HL-60 (cell line): ENCODE measurements at regions not wholly inside any gene's neighbourhood (a gene's known extent, or its start where the extent isn't known, plus 50 kb on each side); places are given as distances from the start of the nearest gene placed in this dataset.

Experiments
- DNase-seq, 2 experiments: peaks; one replicate each; pipeline ENCODE4 v3.0.0-alpha.2; 2010 to 2020; ENCODE audit warnings: low read depth in 1 of 2, low spot score in 1 of 2
- H3K27ac ChIP-seq: fragments of 250-450 bp; sonication (Bioruptor Pico); replicated peaks from 2 replicates; pipeline ENCODE4 v1.5.1; 2020; ENCODE audit warnings: mild to moderate bottlenecking, moderate library complexity
- H3K27me3 ChIP-seq: fragments of 250-450 bp; sonication (Bioruptor Pico); 2 replicates; pipeline ENCODE4 v1.5.1; 2021; ENCODE audit warnings: mild to moderate bottlenecking, moderate library complexity; ENCODE audit not compliant: insufficient read depth, poor library complexity, severe bottlenecking
- H3K4me3 ChIP-seq: replicated peaks from 2 replicates; pipeline ENCODE4 v1.5.1; 2011; ENCODE audit warnings: mild to moderate bottlenecking, control low read depth, low read length; ENCODE audit not compliant: insufficient read depth
- CTCF ChIP-seq: IDR thresholded peaks from one replicate; pipeline ENCODE4 v1.5.1; 2011; ENCODE audit warnings: low read length, control low read depth, inconsistent platforms; ENCODE audit not compliant: insufficient read depth
- GABPA ChIP-seq: IDR thresholded peaks from 2 replicates; pipeline ENCODE4 v1.6.1; 2012; ENCODE audit warnings: low read depth
- POLR2AphosphoS5 ChIP-seq: IDR thresholded peaks from 2 replicates; pipeline ENCODE4 v1.6.1; 2012; ENCODE audit warnings: low read depth
- REST ChIP-seq: IDR thresholded peaks from 2 replicates; pipeline ENCODE4 v1.6.1; 2012; ENCODE audit warnings: low read depth; ENCODE audit not compliant: insufficient replicate concordance
- SPI1 ChIP-seq: IDR thresholded peaks from 2 replicates; pipeline ENCODE4 v1.6.1; 2012; ENCODE audit warnings: low read depth, mild to moderate bottlenecking, borderline replicate concordance

- Histone ChIP-seq H3K27me3 (peaks cover 16% of the 10 kb centered on the region), H3K27ac (no peak overlapping the region), H3K4me3 (no peak overlapping the region)
- no peak for DNase-seq
- TF ChIP-seq GABPA (no peak), CTCF (no peak), POLR2AphosphoS5 (no peak)
Measured at GRCh38 chr2:467101-467500, 179.2 kb upstream of the ALKAL2 start.

- Histone ChIP-seq H3K27me3 (peaks cover 15% of the 10 kb centered on the region), H3K27ac (no peak overlapping the region), H3K4me3 (no peak overlapping the region)
- no peak for DNase-seq
- TF ChIP-seq SPI1 (no peak), REST (no peak), CTCF (no peak), POLR2AphosphoS5 (no peak), GABPA (no peak)
Measured at GRCh38 chr2:464562-465309, 176.8 kb upstream of the ALKAL2 start.

- TF ChIP-seq REST (no peak), POLR2AphosphoS5 (no peak), CTCF (no peak)
- peaks cover 4% of the 10 kb centered on the region for H3K27me3 ChIP-seq
- no peak overlapping the region for H3K27ac ChIP-seq
- DNase-seq, result no peak
- H3K4me3 ChIP-seq, result no peak overlapping the region
Measured at GRCh38 chr2:460861-461260, 173.0 kb upstream of the ALKAL2 start.

- TF ChIP-seq SPI1 (no peak), REST (no peak), GABPA (no peak), CTCF (no peak), POLR2AphosphoS5 (no peak)
- H3K4me3 ChIP-seq, result no peak overlapping the region
- no peak for DNase-seq
- H3K27me3 ChIP-seq, result peaks cover 4% of the 10 kb centered on the region
- H3K27ac ChIP-seq, result no peak overlapping the region
Measured at GRCh38 chr2:459931-460330, 172.0 kb upstream of the ALKAL2 start.
